ENCODE measurements at regions not wholly inside any gene's neighbourhood (a gene's known extent, or its start where the extent isn't known, plus 50 kb on each side); places are given as distances from the start of the nearest gene placed in this dataset.
A peak's percentile ranks its signal among the peaks of the same experiment; 100 is the strongest.

GRCh38 chr19:31659897-31660210, 310.6 kb upstream of the TSHZ3 start:
- H4K8ac ChIP-seq (ENCODE audit: low read depth, low read length) = no peak overlapping the region
- no peak overlapping the region for H2BK120ac ChIP-seq (ENCODE audit: low read depth, low read length)
- no peaks in the 10 kb centered on the region for H3K4me1 ChIP-seq (ENCODE audit: control insufficient read depth, low read depth, low read length)
- no peaks in the 10 kb centered on the region for H3K36me3 ChIP-seq (ENCODE audit: control insufficient read depth, insufficient read depth, low read length)
- WGBS (ENCODE audit: extremely low coverage, insufficient coverage, low lambda C conversion rate) = no CpG with 5 or more reads among the region's 4 CpGs
- no peak overlapping the region for H2BK5ac ChIP-seq (ENCODE audit: low read length)
- no peaks in the 10 kb centered on the region for H3K79me2 ChIP-seq (ENCODE audit: control insufficient read depth, insufficient read depth, low read length)
- H4K5ac ChIP-seq (ENCODE audit: low read length) = no peak overlapping the region
- no peak overlapping the region for H3K4me3 ChIP-seq (ENCODE audit: low read length)
- no peak overlapping the region for H3K4ac ChIP-seq (ENCODE audit: low read depth, low read length)
- H3K79me1 ChIP-seq (ENCODE audit: low read length) = no peaks in the 10 kb centered on the region
- H2AK5ac ChIP-seq (ENCODE audit: low read length) = no peak overlapping the region
- H3K4me2 ChIP-seq (ENCODE audit: low read length) = no peak overlapping the region
- no peak for DNase-seq
- no peak overlapping the region for H3K56ac ChIP-seq (ENCODE audit: low read length)
- H3K18ac ChIP-seq (ENCODE audit: low read length) = no peak overlapping the region
- no peak overlapping the region for H3K9ac ChIP-seq (ENCODE audit: low read length)
- no peaks in the 10 kb centered on the region for H3K27me3 ChIP-seq (ENCODE audit: insufficient read depth, low read length, poor library complexity)
- H3K27ac ChIP-seq (ENCODE audit: low read depth, low read length) = no peak overlapping the region
- no peak overlapping the region for H3K23ac ChIP-seq (ENCODE audit: low read length)
- no peak overlapping the region for H2BK15ac ChIP-seq (replicated peaks; ENCODE audit: low read depth)

GRCh38 chr19:31664096-31664495, 314.9 kb upstream of the TSHZ3 start:
- Histone ChIP-seq H3K23ac (ENCODE audit: low read length) (no peak overlapping the region), H3K18ac (ENCODE audit: low read length) (no peak overlapping the region), H3K4me2 (ENCODE audit: low read length) (no peak overlapping the region), H4K5ac (ENCODE audit: low read length) (no peak overlapping the region), H2AK5ac (ENCODE audit: low read length) (no peak overlapping the region), H3K27ac (ENCODE audit: low read depth, low read length) (no peak overlapping the region), H3K36me3 (ENCODE audit: control insufficient read depth, insufficient read depth, low read length) (no peaks in the 10 kb centered on the region), H3K79me2 (ENCODE audit: control insufficient read depth, insufficient read depth, low read length) (no peaks in the 10 kb centered on the region), H2BK5ac (ENCODE audit: low read length) (no peak overlapping the region), H3K4me1 (ENCODE audit: control insufficient read depth, low read depth, low read length) (no peaks in the 10 kb centered on the region), H2BK15ac (replicated peaks; ENCODE audit: low read depth) (no peak overlapping the region), H3K4ac (ENCODE audit: low read depth, low read length) (no peak overlapping the region), H4K8ac (ENCODE audit: low read depth, low read length) (no peak overlapping the region), H3K4me3 (ENCODE audit: low read length) (no peak overlapping the region), H3K56ac (ENCODE audit: low read length) (no peak overlapping the region), H2BK120ac (ENCODE audit: low read depth, low read length) (no peak overlapping the region), H3K9ac (ENCODE audit: low read length) (no peak overlapping the region), H3K27me3 (ENCODE audit: insufficient read depth, low read length, poor library complexity) (no peaks in the 10 kb centered on the region), H3K79me1 (ENCODE audit: low read length) (no peaks in the 10 kb centered on the region)
- no CpG with 5 or more reads among the region's 7 CpGs for WGBS (ENCODE audit: extremely low coverage, insufficient coverage, low lambda C conversion rate)
- no peak for DNase-seq

GRCh38 chr19:31664997-31665396, 315.8 kb upstream of the TSHZ3 start:
- Histone ChIP-seq H4K8ac (ENCODE audit: low read depth, low read length) (no peak overlapping the region), H3K18ac (ENCODE audit: low read length) (no peak overlapping the region), H3K4me2 (ENCODE audit: low read length) (no peak overlapping the region), H3K23ac (ENCODE audit: low read length) (no peak overlapping the region), H4K5ac (ENCODE audit: low read length) (no peak overlapping the region), H3K56ac (ENCODE audit: low read length) (no peak overlapping the region), H3K4ac (ENCODE audit: low read depth, low read length) (no peak overlapping the region), H3K4me1 (ENCODE audit: control insufficient read depth, low read depth, low read length) (no peaks in the 10 kb centered on the region), H3K79me2 (ENCODE audit: control insufficient read depth, insufficient read depth, low read length) (no peaks in the 10 kb centered on the region), H3K9ac (ENCODE audit: low read length) (no peak overlapping the region), H2BK15ac (replicated peaks; ENCODE audit: low read depth) (no peak overlapping the region), H3K36me3 (ENCODE audit: control insufficient read depth, insufficient read depth, low read length) (no peaks in the 10 kb centered on the region), H3K27me3 (ENCODE audit: insufficient read depth, low read length, poor library complexity) (no peaks in the 10 kb centered on the region), H2AK5ac (ENCODE audit: low read length) (no peak overlapping the region), H2BK120ac (ENCODE audit: low read depth, low read length) (no peak overlapping the region), H3K79me1 (ENCODE audit: low read length) (no peaks in the 10 kb centered on the region), H3K27ac (ENCODE audit: low read depth, low read length) (no peak overlapping the region), H3K4me3 (ENCODE audit: low read length) (no peak overlapping the region), H2BK5ac (ENCODE audit: low read length) (no peak overlapping the region)
- WGBS (ENCODE audit: extremely low coverage, insufficient coverage, low lambda C conversion rate) = no CpG with 5 or more reads among the region's 6 CpGs
- no peak for DNase-seq

- Histone ChIP-seq H2BK120ac (ENCODE audit: low read depth, low read length) (no peak overlapping the region), H3K79me1 (ENCODE audit: low read length) (no peaks in the 10 kb centered on the region), H4K5ac (ENCODE audit: low read length) (no peak overlapping the region), H3K79me2 (ENCODE audit: control insufficient read depth, insufficient read depth, low read length) (no peaks in the 10 kb centered on the region), H3K9ac (ENCODE audit: low read length) (no peak overlapping the region), H3K56ac (ENCODE audit: low read length) (no peak overlapping the region), H3K4ac (ENCODE audit: low read depth, low read length) (no peak overlapping the region), H3K27me3 (ENCODE audit: insufficient read depth, low read length, poor library complexity) (no peaks in the 10 kb centered on the region), H3K4me3 (ENCODE audit: low read length) (no peak overlapping the region), H2BK5ac (ENCODE audit: low read length) (no peak overlapping the region), H3K4me1 (ENCODE audit: control insufficient read depth, low read depth, low read length) (no peaks in the 10 kb centered on the region), H2AK5ac (ENCODE audit: low read length) (no peak overlapping the region), H3K23ac (ENCODE audit: low read length) (no peak overlapping the region), H3K36me3 (ENCODE audit: control insufficient read depth, insufficient read depth, low read length) (no peaks in the 10 kb centered on the region), H4K8ac (ENCODE audit: low read depth, low read length) (no peak overlapping the region), H3K4me2 (ENCODE audit: low read length) (no peak overlapping the region), H3K18ac (ENCODE audit: low read length) (no peak overlapping the region), H3K27ac (ENCODE audit: low read depth, low read length) (no peak overlapping the region), H2BK15ac (replicated peaks; ENCODE audit: low read depth) (no peak overlapping the region)
- peak; percentile 67 for DNase-seq
- no CpG with 5 or more reads among the region's 3 CpGs for WGBS (ENCODE audit: extremely low coverage, insufficient coverage, low lambda C conversion rate)
These were observed 316.9 kb upstream of the TSHZ3 start for GRCh38 chr19:31666126-31666525.

GRCh38 chr19:31667106-31667505, 317.9 kb upstream of the TSHZ3 start:
- Histone ChIP-seq H3K18ac (ENCODE audit: low read length) (no peak overlapping the region), H3K9ac (ENCODE audit: low read length) (no peak overlapping the region)
- WGBS (ENCODE audit: extremely low coverage, insufficient coverage, low lambda C conversion rate) = no CpG with 5 or more reads among the region's 4 CpGs

GRCh38 chr19:31668921-31669320, 319.7 kb upstream of the TSHZ3 start:
- no peaks in the 10 kb centered on the region for H3K4me1 ChIP-seq (ENCODE audit: control insufficient read depth, low read depth, low read length)
- no peak overlapping the region for H2BK15ac ChIP-seq (replicated peaks; ENCODE audit: low read depth)
- WGBS (ENCODE audit: extremely low coverage, insufficient coverage, low lambda C conversion rate) = no CpG with 5 or more reads among the region's 4 CpGs

More at GRCh38 chr19:31667106-31667505, 317.9 kb upstream of the TSHZ3 start:
- Histone ChIP-seq H3K27ac (ENCODE audit: low read depth, low read length) (no peak overlapping the region), H3K79me1 (ENCODE audit: low read length) (no peaks in the 10 kb centered on the region), H3K4me2 (ENCODE audit: low read length) (no peak overlapping the region), H3K79me2 (ENCODE audit: control insufficient read depth, insufficient read depth, low read length) (no peaks in the 10 kb centered on the region), H3K36me3 (ENCODE audit: control insufficient read depth, insufficient read depth, low read length) (no peaks in the 10 kb centered on the region), H3K4ac (ENCODE audit: low read depth, low read length) (no peak overlapping the region), H4K8ac (ENCODE audit: low read depth, low read length) (no peak overlapping the region), H3K4me3 (ENCODE audit: low read length) (no peak overlapping the region), H2BK15ac (replicated peaks; ENCODE audit: low read depth) (no peak overlapping the region), H3K27me3 (ENCODE audit: insufficient read depth, low read length, poor library complexity) (no peaks in the 10 kb centered on the region), H4K5ac (ENCODE audit: low read length) (no peak overlapping the region), H2AK5ac (ENCODE audit: low read length) (no peak overlapping the region), H2BK120ac (ENCODE audit: low read depth, low read length) (no peak overlapping the region), H2BK5ac (ENCODE audit: low read length) (no peak overlapping the region), H3K23ac (ENCODE audit: low read length) (no peak overlapping the region), H3K4me1 (ENCODE audit: control insufficient read depth, low read depth, low read length) (no peaks in the 10 kb centered on the region), H3K56ac (ENCODE audit: low read length) (no peak overlapping the region)
- DNase-seq = no peak

More at GRCh38 chr19:31668921-31669320, 319.7 kb upstream of the TSHZ3 start:
- Histone ChIP-seq H4K5ac (ENCODE audit: low read length) (no peak overlapping the region), H3K79me2 (ENCODE audit: control insufficient read depth, insufficient read depth, low read length) (no peaks in the 10 kb centered on the region), H3K18ac (ENCODE audit: low read length) (no peak overlapping the region), H3K56ac (ENCODE audit: low read length) (no peak overlapping the region), H2BK5ac (ENCODE audit: low read length) (no peak overlapping the region), H3K23ac (ENCODE audit: low read length) (no peak overlapping the region), H3K4me3 (ENCODE audit: low read length) (no peak overlapping the region), H3K4me2 (ENCODE audit: low read length) (no peak overlapping the region), H3K79me1 (ENCODE audit: low read length) (no peaks in the 10 kb centered on the region), H4K8ac (ENCODE audit: low read depth, low read length) (no peak overlapping the region), H2AK5ac (ENCODE audit: low read length) (no peak overlapping the region), H3K36me3 (ENCODE audit: control insufficient read depth, insufficient read depth, low read length) (no peaks in the 10 kb centered on the region), H3K27ac (ENCODE audit: low read depth, low read length) (no peak overlapping the region), H3K4ac (ENCODE audit: low read depth, low read length) (no peak overlapping the region), H2BK120ac (ENCODE audit: low read depth, low read length) (no peak overlapping the region), H3K9ac (ENCODE audit: low read length) (no peak overlapping the region), H3K27me3 (ENCODE audit: insufficient read depth, low read length, poor library complexity) (no peaks in the 10 kb centered on the region)
- no peak for DNase-seq

Data from mesendoderm (in vitro differentiated cells).